ENCODE measurements at regions not wholly inside any gene's neighbourhood (a gene's known extent, or its start where the extent isn't known, plus 50 kb on each side); places are given as distances from the start of the nearest gene placed in this dataset.

DNA sequence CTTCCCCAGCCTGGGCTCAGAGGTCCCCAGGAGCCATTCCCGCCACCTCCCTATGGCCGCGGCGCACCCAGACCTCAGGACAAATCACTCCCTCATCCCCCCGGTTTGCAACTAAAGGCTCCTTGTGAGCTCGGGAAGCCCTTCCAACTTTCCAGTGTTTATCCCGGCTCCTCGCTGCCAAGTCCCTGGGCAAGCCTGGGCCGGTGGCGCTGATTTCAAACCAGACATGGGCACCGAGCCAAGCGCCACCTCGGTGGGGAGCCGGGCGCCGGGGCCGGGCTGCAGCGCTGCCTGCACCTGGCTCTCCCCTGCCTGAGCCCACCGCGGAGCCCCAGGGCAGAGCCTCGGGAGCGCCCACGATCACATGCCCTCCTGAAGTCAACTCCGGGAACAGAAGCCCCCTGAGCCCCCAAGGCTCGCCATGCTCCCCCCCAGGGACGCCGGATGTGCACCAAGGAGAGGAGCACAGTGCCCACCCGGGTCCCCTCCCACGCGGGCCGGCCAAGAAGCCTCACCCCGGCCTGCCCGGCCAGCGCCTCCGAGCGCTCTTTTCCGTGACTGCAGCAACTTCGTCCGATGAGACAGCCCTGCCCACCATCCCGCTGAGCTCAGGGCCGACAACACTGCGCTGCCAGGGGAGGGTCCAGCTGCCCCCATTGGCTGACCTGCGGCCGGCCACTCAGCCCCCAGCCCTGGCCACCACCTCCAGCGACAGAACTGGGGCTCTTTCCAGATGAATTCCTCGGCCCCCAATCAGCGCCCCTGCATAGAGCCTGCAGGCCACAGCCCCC, 50.0 kb downstream of the NCOR2 start:
- peak; percentile 90 for DNase-seq

DNA sequence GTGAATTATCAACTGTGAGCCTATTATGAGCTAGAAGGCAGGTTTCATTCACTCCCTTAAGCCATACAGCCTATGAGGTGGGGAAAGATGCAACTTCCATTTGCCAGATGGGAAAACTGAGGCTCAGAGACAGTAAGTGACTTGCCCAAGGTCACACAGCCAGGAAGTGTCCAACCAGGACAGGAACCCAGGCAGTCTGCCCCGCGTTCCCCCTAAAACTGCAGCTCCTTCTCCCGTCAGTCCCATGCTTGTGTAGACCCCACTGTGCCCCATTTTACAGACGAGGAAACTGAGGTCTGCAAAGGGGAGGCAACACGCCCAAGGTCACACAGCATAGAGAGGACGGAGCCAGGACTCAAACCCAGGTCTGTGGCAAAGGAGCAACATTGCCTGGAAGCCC, 50.6 kb downstream of the NCOR2 start:
- no peak for DNase-seq

DNA sequence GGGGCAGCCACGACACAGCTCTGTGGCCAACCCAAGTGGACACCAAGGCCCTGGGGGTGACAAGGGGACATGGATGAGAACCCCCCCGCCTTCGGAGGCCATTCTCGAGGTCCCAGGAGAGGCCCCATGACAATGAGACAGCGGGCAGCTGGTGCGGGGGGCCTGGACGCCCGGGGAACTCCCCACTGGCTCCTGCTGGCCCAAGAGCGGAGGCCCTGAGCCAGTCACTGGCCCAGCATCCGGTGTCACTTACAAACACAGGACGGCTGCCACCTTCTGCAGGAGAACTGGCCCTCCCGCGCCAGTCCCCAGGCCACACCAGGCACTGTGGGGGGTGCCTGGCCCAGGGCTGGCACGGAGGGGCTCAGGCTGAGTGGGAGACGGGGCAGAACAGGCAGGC, 51.4 kb downstream of the NCOR2 start:
- no peak for DNase-seq

DNA sequence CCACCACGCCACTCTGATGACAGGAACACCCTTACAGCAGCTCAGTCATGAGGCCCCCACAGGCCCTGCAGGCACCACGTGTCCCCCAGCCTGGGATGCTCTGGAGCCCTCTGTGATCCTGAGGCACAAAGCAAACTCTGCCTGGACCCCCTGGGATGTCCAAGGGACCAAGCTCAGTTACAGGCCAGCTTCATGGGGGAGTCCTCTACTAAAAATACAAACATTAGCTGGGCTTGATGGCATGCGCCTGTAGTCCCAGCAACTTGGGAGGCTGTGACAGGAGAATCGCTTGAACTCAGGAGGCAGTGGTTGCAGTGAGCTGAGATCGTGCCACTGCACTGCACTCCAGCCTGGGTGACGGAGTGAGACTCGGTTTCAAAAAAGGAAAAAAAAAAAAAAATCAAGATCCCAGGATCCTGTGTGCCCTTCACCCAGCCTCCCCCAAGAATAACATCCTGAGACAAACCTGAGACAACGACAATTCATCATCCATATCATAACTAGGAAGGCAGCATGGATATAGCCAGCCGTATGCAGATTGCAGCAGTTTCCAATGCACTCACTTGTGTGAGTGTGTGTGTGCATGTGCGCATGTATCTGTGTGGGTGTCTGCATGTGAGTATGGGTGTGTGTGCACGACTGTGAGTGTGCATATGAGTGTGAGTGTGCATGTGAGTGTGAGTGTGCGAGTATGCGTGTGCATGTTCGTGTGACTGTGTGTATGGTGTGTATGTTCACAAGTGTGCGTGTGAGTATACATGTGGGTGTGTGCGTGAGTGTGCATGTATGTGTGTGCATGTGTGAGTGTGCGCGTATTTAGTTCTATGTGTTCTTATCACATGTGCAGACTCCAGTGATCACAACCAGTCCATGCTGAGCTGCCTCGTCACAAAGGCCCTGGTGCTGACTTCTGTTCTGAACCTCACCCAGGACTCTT, 52.1 kb downstream of the NCOR2 start:
- DNase-seq: no peak

DNA sequence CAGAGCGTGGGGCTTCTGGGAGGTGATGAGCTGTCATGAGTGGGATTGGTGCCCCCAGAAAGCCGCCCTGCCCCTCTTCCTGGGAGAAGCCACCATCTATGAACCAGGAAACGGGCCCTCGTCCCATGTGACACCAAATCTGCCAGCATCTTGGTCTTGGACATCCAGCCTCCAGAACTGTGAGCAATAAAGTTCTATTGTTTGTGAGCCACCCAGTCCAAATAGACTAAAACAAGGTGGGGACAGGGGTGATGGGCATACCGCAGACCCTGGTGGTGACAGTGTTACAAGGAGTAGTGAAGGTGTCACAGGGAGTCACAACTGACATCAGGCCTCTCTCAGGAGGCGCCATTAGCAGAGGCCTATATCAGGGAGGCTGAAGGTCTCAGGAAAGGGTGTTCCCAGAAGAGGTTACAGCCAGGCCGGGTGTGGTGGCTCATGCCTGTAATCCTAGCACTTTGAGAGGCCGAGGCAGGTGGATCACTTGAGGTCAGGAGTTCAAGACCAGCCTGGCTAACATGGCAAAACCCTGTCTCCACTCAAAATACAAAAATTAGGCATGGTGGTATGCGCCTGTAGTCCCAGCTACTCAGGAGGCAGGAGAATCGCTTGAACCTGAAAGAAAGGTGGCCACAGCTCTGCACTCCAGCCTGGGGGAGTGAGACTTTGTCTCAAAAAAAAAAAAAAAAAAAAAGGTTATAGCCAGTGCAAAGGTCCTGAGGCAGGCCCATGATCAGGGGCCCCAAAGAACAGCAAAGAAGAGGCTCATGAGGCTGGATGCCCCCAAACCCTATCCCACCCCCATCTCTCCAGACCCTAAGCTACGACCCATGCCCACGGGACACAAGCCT, 53.0 kb downstream of the NCOR2 start:
- DNase-seq: no peak

DNA sequence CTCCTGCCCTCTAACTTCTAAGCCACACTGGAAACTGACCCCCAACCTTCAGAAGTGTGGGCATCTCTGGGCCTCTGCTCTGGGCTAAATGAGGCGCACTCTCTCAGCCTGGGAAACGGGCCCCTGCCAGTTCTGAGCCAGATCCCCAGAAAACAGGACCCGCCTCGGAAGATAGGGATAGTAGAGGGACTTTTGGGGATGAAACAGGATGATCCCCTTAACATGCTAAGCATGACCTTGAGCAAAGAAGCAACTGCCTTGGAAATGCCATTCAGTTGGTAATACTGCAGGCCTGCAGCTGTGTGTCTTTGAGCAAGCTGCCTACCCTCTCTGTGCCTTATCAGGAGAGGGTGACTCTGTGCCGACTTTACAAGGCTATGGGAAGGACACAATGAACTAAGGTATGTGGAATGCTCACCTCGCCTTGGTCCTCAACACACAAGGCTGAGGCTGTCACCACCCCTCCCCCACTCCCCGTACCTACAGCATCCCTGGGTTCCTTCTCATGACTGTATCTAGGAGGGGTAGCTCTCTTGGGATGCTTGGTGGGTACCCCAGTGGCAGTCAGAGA, 54.0 kb downstream of the NCOR2 start:
- no peak for DNase-seq

DNA sequence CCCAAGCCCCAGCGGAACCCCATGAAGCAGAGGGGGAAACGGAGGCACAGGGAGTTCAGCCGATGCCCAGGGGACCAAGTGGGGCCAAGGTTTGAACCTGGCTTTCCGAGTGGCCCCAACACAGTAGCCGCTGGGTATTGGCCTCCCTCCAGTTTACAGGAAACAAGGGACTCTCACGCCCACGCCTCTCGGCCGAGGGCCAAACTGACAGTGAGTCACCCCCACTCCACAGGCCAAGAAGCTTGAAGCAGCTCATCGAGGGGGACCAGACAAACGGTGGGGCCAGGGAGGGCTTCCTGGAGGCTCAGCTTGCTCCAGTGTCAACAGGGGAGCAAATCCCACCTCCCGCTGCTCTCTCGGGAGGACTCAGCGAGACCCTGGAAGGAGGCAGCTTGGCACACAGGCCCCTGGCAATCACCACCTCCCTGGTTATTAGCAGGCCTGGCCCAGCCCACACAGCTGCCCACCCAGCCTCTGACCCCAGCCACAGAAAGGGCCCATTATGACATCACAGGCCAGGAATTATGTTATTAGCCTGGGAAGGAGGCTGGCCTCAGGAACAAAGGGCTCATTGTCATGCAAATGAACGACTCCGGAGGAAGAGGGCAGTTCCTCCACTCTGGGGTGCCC, 54.6 kb downstream of the NCOR2 start:
- DNase-seq: no peak

DNA sequence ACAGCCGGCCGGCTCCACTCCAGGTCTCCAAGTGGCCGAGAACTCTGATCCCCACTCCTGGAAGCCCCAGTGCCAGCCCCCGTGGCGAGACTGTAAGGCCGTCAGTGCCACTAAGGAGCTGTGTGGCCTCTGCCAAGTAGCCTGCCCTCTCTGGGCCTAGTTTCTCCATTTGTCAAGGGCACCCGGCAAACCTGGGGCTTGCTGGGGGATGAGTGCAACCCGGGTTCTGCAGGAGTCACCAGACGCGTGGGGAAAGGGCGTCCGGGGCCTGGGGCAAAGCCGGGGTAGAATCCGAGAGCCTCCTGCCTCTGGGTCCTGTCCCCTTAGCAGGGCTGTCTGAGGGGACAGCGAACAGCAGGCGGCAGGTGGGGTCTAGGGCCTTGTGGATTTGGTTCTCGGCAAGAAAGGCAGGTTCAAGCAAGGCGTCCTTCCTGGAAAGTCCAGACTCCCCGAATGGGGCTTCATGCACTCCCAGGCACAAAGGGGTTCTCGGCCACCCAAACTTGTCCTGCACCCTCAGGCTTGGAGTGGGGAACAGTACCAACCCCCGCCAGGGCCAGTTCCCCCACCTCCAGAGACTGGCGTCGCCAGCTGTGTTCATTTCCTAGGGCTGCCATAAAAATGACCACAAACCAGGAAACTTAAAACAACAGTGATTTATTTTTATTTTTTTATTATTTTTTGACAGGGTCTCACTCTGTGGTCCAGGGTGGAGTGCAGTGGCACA, 56.0 kb downstream of the NCOR2 start:
- DNase-seq: no peak

DNA sequence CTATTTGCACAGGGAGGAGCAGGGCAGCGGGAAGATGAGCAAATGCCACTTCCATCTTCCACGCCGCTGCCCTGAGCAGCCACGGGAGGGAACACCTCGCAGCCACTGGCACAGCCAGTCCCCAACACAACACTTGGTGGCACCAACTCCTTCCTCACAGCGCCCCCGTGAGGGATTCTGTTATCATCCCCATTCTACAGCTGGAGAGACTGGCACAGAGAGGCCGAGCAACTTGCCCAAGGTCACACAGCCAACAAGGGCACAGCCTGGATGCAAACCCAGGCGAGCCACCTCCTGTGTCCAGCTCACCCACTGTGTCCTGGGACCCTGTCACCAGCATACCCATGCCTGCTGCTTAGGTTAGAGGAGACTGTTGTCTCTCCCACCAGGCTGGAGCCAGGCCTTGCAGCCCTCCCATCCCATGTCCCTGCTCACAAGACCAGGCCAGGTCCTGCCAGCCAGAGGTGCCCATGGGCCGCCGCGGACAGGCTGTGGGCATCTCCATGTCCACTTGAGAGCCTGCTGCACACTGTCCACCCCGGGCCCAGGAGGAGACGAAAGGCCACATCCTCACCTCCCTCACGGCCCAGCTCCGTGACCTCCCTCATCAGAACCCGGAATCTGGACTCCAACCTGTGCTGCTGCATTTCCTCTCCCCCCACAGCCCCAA, 57.0 kb downstream of the NCOR2 start:
- DNase-seq: no peak

DNA sequence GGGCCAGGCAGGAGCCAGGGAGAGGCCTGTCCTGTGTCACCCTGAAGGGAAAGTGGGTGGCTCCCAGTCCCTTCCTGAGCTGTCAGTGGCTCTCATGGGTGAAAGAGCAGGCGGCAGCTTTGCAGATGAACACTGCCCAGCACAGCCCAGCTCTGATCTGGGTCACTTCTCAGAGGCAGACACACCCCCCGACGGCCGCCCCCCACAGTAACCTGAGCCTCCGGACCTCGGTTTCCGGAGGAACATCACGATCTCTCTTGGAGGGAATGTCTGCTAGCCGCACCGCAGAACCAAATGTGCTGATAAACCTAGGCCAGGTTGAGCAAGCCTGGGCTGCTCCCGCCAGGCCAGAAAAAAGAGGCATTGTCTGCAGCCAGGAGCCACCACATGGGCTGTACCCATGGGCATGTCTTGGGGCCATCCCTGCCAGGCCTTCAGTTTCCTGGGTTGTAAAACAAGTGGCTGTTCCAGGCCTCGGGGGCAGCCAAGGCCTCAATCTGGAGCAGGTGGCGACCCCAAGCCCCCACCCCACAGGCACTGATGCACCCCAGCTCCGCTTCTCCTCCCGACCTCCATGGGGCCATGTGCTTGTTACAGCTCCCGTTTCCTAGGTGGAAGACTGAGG, 57.6 kb downstream of the NCOR2 start:
- no peak for DNase-seq

DNA sequence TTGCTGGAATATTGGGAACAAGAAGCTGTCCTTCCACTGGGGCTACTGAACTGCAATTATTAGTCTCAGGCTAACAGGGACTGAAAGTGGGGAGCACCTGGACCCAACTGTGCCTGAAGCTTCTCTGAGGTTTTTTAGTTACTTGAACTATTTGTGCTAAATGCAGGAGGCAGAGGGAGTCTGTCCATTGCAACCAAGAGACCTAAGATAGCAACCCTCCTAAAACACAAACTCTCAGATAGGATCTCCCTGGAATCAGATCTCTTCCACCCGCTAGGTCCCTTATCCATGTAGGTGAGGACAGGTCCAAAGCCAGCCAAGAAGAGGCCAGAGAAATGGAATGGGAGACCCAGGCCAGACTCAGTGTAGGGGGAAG, 58.1 kb downstream of the NCOR2 start:
- no peak for DNase-seq

DNA sequence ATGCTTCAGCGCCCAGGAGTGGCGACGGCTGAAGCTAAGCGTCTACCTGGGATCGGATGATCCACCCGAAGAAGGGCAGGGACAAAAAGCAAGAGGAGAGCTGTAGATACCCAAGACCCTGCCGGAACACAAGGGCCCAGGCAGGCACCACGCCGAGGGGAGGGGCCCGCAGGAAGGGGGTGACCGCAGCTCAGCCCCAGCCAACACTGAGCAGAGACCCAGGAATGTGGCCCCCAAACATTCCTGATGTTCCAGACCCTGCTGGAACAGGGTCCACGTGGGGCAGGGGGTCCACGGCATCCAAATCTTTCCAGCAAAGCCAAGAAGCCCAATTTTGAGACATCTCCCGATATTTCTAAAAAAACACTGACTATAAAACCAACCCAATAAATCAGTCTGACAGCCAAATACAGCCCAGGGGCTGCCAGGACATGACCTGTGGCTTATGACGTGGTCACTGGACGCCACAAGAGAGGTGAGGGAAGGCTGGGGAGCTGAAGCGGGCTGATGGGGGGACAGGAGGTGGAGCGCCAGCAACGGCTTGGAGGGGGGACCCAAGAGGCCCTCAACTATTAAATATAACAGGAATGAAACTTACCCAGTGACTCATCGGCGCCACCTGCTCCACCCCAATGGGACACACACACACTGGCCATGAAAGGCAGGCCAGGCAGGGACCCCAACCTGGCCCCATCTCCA, 58.9 kb downstream of the NCOR2 start:
- no peak for DNase-seq

DNA sequence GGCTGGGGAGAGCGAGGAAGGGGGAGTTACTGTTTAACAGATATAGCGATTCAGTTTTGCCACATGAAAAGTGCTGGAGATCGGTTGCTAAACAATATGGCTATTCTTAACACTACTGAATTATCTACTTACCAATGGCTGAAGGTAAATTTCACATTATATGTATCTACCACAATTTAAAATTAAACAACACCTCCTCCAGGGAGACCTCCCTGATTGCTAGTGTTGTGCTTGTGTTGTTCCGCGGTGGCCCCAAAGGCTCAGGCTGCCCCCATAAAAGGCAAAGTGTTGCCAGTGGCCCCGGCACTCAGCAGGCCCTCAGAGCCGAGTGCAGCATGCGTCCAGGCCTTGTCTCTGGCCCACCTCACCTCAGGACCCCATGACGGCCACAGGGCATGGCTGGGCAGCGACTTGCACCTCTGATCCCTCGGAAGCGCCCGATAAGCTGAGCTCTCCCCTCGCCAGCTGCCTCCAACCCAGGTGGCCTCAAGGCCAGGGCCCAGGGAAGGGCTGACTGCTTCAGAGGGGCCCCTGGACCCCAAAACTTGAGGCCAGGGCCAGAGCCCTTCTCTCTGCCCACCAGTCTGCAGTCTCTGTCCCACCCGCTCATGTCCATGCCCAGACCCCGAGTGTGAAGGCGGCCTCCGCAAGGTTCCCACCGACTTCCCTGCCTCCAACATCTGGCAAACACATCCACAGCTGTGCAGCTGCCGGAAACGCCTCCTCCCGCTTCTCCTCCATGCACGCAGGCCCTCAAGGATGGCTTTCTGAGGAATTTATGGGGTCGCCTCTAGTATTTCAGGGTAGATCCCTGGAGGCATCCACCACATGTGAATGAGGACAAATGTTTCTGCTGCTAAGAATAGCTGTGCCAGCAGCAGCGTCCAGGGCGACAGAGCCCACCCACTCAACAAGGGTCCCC, 60.0 kb downstream of the NCOR2 start:
- DNase-seq: no peak

DNA sequence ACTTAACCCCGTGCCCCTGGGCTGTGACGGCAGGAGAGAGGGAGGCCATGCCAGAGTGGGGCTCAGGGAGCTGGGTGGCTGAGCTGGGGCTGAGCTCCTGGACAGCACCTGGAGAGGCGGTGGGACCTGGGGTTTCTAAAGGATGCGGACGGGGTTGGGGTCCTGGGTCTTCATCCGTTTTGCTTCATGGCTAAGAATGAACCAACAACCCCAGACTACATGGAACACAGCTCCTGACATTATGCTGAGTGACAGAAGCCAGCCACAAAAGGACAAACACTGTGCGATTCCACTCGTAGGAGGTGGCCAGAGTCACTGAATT, 60.6 kb downstream of the NCOR2 start:
- no peak for DNase-seq

DNA sequence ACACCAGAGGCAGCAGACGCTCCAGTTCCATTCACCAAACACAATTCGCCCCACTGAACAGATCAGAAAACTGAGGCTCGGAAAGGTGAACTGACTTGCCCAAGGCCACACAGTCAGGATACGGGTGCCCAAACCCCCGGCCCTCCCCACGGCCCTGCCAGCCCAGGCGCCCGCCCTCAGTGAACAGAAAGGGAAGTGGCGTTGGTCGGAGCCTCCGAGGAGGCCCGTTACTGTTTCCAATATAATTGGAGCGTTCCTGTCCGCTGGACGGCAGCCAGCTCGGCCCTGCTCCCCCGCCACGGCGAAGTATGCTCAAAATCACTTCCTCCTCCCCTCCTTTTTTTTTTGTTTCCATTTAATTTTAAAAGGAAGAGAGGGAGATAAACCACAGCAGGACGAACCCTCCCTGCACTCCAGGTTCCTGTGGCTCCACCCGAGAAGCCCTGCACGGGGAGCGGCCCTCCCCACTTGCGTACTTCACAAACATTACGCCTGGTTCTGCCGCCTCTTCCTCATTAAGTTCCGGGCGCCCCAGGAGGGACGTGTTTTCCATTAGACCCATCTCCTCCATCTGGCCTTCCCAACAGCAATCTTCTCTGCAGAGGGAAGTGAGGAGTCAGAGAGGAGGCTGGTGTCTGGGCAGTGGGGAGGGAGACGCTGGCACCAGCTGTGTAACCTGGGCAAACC, 61.1 kb downstream of the NCOR2 start:
- DNase-seq: peak; percentile 74

DNA sequence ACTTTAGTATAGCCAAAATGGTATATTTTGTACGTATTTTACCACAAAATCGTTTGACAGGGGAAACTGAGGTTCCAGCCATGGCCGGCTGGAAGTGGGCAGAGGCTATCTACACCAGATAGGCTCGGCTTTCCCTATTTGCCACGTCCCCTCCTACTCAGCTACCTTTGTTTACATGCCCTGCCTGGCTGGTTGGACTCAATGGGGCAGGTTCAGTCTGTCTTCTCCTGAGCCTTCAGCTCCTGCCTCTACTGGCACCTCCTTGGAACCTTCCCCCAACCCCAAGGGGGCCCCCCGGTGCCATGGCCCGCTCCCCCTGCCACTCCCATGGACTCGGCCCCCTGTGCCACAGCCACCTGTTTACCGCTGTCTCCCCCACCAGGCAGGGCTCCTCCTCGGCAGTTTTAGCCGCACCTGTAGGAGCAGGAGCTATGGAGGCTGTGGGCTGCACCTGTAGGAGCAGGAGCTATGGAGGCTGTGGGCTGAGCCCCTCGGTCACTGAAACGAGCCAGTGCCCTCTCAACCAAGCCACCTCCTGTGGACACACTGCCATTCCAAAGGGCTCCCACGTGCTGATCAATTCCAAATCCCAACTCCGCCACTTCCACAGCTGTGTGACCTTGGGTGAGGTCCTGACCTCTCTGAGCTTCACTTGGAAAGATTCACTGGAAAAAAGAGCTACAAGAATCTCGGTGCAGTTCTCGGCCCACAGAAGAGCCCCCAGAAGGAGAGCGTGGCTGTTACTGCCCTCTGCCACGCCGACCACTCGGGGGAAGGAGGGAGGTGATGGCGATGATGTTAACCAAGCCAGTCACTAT, 62.2 kb downstream of the NCOR2 start:
- no peak for DNase-seq

DNA sequence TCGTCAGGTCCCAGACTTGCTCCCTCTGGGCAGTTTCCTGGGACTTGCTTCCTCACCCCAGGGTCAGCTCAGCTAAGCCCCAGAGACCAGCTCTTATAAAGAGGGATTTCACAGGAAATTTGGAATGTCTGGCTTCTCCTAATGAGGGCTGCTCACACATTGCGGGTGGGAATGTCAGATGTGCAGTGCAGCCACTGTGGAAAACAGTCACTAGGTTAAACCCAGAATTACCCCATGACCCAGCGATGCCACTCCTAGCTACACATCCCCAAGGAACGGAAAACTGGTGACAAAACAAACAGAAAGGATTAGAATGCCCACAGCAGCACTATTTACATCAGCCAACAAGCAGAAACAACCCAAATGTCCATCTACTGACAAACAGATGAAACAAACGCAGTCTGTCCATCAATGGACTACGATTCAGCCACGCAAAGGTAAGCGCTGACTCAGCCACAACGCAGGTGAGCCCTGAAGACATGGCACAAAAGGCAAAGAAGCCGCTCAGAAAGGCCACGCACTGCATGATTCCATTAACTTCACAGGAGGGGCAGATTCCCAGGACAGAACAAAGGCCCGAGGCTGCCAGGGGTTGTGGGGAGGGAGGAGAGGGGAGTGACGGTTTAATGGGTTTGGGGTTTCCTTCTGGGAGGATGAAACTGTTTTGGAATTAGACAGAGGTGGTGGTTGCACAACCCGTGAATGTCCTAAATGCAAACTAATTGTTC, 63.0 kb downstream of the NCOR2 start:
- no peak for DNase-seq
